ENCODE measurements at regions not wholly inside any gene's neighbourhood (a gene's known extent, or its start where the extent isn't known, plus 50 kb on each side); places are given as distances from the start of the nearest gene placed in this dataset.

- peak; percentile 47 for DNase-seq (ENCODE audit: low spot score)
- ATAC-seq = peak; percentile 86
Observed at GRCh38 chr1:114232691-114233090, 79.0 kb upstream of the SYT6 start.

- DNase-seq (ENCODE audit: low spot score) = no peak
- no peak for ATAC-seq
Observed at GRCh38 chr1:114231301-114231700, 77.6 kb upstream of the SYT6 start.

GRCh38 chr1:114229368-114229767 is 75.7 kb upstream of the SYT6 start:
- ATAC-seq (no peak), DNase-seq (ENCODE audit: low spot score) (no peak)

GRCh38 chr1:114227059-114227458 is 73.4 kb upstream of the SYT6 start:
- no peak for DNase-seq (ENCODE audit: low spot score)
- no peak for ATAC-seq

- DNase-seq (ENCODE audit: low spot score) = no peak
- ATAC-seq = no peak
Observed at GRCh38 chr1:114224196-114224907, 70.7 kb upstream of the SYT6 start.

GRCh38 chr1:114222920-114223319 is 69.3 kb upstream of the SYT6 start:
- ATAC-seq = no peak
- DNase-seq (ENCODE audit: low spot score) = no peak

GRCh38 chr1:114219172-114219868 is 65.7 kb upstream of the SYT6 start:
- ATAC-seq (no peak), DNase-seq (ENCODE audit: low spot score) (no peak)

GRCh38 chr1:114218361-114219171 is 64.9 kb upstream of the SYT6 start:
- DNase-seq (ENCODE audit: low spot score) = no peak
- no peak for ATAC-seq

GRCh38 chr1:114216431-114217173 is 62.9 kb upstream of the SYT6 start:
- DNase-seq (ENCODE audit: low spot score) (no peak), ATAC-seq (no peak)

- ATAC-seq (no peak), DNase-seq (ENCODE audit: low spot score) (no peak)
Observed at GRCh38 chr1:114215436-114215835, 61.8 kb upstream of the SYT6 start.

GRCh38 chr1:114214016-114214415 is 60.3 kb upstream of the SYT6 start:
- ATAC-seq (no peak), DNase-seq (ENCODE audit: low spot score) (no peak)

- no peak for DNase-seq (ENCODE audit: low spot score)
- no peak for ATAC-seq
Observed at GRCh38 chr1:114209971-114210370, 56.3 kb upstream of the SYT6 start.

GRCh38 chr1:114208714-114209113 is 55.0 kb upstream of the SYT6 start:
- no peak for DNase-seq (ENCODE audit: low spot score)
- ATAC-seq = no peak

- ATAC-seq (no peak), DNase-seq (ENCODE audit: low spot score) (no peak)
Observed at GRCh38 chr1:114208106-114208505, 54.4 kb upstream of the SYT6 start.

- ATAC-seq (no peak), DNase-seq (ENCODE audit: low spot score) (no peak)
Observed at GRCh38 chr1:114207635-114208034, 54.0 kb upstream of the SYT6 start.

GRCh38 chr1:114206392-114206791 is 52.7 kb upstream of the SYT6 start:
- DNase-seq (ENCODE audit: low spot score) (no peak), ATAC-seq (no peak)

GRCh38 chr1:114203595-114204128 is 50.0 kb upstream of the SYT6 start:
- DNase-seq (ENCODE audit: low spot score) = no peak
- ATAC-seq = no peak

All from left lobe of liver (tissue), 2 donors.